Fibroblast of skin of right quadriceps (primary cell): ENCODE measurements at regions not wholly inside any gene's neighbourhood (a gene's known extent, or its start where the extent isn't known, plus 50 kb on each side); places are given as distances from the start of the nearest gene placed in this dataset.

Experiments used
- DNase-seq: peaks from one replicate; pipeline ENCODE4 v3.0.0-alpha.2; 2013

DNA sequence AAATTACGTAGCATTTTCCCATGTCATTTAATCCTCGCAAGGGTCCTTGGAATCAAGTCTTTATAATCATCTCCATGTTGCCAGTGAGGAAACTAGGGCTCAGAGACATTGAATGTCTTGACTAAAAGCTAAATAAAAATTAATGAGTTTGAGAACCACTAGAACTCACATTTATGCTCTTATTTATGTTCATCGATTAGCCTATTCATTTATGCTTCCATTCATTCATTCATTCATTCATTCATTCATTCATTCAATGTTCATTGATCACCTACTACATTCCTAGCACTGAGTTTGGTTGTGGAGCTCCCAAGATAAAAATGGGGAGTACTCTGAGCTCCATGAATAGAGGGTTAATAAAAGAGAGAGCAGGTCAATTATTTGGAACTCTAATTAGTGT, 59.7 kb downstream of the KCNA1 start:
- DNase-seq: no peak

DNA sequence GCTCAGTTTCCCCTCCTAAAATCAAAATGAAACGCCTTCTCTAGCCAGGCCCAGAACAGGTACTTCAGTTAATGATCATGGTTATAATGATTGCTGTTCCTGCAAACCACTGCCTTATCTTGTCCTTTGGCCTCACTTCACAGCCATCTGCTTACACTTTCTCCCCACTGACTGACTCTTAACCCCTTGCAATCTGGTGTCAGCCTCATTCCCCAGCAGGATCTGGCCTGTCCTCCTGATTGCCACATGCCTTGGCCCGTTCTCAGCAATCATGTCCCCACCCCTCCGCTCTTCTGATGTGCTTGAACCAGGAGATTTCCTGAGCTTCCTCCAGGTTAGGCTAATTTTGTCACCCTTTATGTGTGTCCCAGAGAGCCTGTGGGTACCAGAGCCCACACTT, 64.5 kb downstream of the KCNA1 start:
- DNase-seq: no peak

DNA sequence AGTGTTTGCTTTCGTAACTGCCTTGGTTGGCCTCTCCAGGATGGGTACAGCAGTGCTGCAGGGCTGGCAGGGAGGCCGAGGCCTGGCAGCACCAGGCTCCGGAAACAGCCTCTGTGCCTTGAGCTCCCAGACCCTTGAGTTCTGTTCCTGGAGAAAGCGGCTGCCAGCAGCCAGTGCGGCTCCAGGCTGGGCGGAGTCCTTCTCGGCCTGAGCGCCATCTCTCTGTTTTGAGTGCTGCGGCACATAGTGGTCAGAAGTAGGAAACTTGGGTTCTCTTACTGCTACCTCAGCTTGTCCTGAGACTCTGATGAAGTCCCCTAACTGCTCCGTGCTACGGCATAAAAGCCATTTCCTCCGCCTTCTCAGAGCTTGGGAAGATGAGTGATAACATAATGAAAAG, 65.9 kb downstream of the KCNA1 start:
- no peak for DNase-seq

DNA sequence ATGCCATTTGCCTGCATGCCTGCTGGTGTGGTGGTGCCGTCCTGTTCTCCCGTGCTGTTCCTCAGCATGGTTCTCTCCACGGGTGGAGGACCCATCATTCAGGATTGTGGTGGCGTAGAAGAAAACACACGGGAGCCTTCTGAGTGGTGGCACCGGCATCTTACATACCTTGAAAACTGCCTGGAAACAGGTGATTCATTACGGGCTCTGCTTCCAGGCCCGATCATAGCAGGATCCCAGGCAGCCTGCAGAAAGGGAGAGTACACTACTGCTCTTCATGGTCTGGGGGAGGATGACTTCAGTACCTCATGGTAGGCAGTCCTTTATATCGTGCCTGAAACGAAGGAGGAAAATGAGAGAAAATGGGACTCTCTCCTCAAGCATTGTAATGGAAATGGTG, 66.6 kb upstream of the KCNA5 start:
- DNase-seq: no peak

DNA sequence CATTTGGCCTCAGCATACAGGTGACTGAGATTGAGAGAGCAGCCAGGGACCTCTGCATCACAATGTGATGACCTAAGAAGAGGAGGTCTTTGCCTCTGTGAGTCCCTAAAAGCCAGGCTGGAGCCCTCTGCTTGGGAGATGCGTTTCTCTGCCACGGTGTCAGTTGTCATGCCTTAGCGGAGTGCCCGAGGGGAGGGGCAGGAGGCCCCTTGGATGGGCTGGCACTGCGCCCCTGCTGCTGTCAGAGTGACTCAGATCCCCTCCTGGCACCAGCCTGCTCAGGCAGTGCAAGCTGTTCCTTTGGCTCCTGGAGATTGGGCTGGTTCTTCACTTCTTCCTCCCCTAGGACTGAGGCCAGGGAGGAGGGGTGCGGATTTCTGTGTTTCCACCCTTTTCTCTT, 64.9 kb upstream of the KCNA5 start:
- no peak for DNase-seq

DNA sequence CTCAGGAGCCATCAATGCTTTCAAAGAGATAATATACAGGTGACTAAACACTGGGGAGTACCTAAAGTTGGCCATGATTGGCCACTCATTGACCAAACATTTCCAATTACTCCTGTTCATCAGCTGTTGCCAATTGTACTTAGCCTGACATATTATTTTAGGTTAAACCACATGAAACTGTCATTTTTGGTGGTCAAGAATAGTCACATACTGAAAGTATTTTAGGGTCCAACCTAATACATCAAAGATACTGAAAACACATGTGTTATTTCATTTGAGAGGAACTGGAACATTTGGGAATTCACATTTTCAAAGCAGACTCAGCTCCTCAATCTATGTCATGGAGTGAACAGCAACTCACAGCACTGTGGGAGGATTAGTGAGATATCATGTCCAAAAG, 63.9 kb upstream of the KCNA5 start:
- DNase-seq: no peak

DNA sequence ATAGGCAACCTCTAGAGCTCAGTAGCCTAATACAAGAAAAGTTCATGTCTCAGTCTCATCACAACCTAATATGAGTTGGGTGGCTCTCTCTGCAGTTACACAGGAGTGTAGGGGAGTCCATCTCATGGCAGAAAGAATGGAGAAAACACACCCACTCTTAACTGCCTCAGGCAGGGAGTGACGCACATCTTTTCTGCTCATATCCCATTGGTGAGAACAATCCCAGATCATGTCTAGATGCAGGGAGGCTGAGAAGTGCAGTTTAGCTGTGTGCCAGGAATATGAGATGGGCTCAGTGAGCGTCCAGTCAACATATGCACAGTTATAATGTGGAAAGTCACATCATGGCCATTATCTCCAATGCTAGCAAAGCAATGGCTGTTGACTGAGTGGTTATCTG, 59.3 kb upstream of the KCNA5 start:
- DNase-seq: no peak

DNA sequence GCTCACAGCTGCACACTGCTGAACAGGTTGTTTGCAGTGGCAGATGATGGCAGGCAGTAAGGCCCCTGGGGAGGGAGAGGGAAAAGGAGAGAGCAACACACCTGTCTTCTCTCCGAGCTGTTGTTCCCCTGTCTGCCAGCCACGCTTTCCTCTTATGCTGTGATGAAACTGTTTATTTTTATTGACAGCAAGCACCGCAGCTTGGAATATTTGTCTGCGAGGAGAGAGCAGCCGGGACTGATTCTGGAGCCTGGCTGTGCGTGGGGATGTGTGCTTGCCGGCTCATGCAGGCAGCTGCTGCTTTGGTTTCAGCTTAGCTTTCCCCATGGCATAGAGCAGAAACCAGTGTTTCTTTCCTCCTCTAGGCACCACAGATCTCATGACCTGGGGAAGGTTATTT, 58.7 kb upstream of the KCNA5 start:
- no peak for DNase-seq

DNA sequence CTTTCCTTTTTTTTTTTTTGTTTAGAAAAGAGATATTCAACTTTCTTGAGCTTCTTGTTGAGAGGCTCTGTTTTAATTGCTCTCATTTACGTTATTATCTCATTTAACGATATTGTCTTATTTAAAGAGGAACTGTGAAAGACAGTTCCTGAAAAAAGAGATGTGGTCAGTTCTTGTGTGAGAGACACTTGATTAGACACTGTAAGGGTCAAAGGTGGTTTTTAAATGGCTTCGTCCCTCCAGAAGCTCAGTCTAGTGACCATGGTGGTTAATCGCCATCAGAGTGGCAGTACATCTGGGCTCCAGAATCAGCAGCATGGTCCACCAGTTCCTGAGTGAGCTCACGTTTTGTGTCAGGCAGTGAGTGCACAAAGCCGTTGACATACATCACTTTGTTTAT, 57.9 kb upstream of the KCNA5 start:
- DNase-seq: no peak

DNA sequence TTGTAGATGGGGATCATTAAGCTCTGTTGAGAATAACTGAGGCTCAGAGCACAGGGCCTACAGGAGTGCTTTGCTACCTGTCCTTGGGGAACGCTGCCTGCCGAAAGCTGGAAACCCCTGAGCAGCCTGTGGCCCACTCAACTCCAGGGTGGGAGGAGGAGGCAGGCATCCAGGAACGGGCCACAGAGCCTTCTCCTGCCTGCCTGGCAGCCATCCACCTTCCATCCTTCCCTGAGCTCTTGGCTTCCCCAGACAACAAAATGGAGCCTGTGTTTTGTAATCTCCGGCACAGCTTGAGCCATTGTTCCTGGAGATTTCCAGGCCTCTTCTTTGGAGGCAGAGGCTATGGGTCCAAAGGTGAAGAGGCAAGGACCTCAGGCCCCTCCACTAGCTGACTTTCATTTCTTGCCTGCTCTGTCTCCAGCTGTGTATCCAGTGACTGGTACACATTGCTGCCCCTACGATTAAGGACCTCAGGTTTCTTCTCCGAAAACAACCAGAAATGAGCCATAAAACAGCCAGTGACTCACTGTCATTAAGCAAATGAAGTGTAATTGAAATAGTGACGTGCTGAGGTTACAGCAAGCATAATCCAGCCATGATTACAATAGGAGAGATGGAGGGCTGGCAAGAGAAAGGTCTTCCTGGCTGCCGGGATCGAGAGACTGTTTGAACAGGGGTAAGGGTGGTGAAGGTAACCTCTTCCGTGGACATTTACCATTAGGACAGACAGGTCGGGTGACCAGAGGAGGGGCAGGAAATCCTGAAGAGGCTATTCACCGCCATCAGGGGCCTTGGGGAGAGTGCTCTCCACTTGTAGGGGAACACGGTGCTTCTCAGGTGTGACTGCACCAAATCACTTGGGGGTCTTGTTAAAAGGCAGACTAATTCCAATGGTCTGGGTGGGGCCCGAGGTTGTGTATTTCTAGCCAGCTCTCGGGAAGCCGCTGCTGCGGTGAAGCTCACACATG, 56.3 kb upstream of the KCNA5 start:
- DNase-seq: peak; percentile 50

DNA sequence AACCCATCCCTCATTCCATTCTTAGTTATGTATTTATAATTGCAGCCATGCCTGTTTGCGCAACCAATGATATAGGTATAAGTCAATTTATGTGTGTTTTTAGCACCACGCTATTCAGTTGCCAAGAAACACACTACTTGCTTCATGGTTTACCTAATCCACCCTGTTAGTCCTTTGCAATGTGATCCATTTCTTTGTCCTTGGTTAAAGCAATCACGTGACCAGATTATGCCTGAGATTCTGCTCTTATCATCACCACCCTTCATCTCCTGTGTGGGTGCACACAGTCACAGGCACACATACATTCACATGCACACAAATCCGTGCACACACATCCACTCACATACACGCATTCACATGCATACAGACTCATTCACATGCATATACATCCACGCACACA, 52.3 kb upstream of the KCNA5 start:
- peak; percentile 22 for DNase-seq

DNA sequence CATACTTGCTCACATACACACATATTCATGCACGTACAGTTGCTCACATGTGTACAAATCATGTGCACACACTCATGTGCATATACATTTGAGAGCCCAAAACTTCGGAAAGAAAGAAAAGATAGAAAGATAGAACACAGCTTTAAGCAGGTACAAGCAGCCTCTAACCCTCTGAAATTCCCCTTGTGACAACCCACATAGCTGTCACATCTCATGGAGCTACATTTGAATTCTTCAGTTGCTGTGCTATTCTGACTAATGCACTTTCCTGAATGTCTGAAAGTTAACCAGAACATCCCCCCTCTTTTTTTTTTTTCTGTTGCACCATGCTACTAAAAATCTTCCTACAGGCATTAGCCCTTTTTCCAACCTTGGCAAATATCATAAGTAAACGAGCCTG, 51.9 kb upstream of the KCNA5 start:
- no peak for DNase-seq

DNA sequence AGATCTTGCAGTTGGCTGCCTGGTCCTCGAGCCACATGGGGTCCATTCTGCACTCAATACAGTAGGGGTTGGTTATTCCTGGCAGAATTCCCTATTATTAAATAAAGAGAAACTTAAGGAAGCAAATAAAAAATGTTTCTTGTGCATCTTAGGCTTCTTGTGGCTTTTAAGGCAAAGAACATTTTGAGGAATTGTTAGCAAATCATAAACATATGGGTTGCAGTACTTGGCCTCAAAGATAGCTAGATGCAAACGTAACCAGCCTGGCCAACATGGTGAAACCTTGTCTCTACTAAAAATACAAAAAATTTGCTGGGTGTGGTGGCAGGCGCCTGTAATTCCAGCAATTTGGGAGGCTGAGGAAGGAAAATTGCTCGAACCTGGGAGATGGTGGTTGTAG, 50.8 kb upstream of the KCNA5 start:
- DNase-seq: peak; percentile 51
